ENCODE measurements at regions not wholly inside any gene's neighbourhood (a gene's known extent, or its start where the extent isn't known, plus 50 kb on each side); places are given as distances from the start of the nearest gene placed in this dataset.

DNA sequence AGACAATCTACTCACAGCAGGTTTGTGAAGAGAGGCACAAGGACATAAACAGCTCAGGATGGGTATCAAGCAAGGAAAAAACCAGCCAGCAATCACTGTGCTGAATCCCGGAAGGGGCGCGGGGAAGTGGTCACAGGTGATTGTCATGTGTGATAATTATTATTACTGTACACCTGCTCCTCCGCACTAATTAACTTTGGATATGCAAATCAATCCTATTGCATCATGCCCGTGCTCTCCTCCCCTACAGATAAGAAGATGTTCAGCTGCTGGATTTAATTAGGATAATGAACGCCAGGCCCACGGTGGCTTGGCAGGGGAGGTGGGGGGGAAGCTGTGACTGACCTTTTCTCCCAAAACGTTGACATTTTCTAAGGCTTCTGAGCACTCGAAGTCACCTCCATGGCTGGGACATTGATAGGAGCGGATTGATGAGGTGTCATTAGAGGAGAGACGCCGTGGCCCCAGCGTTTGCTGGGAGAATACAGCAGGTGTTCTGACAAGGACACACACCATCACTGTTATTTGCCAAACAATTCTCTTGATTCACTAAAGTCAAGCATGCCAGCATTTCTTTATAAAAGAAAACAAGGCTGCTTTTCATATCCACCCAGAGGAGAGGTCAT lies 160.3 kb upstream of the VRK2 start:
- no peak overlapping the region for H3K4me3 ChIP-seq (ENCODE audit: low read length in 3 of 3)
- H3K9me3 ChIP-seq (ENCODE audit: control insufficient read depth in 3 of 3, low read length in 3 of 3), result no peaks in the 10 kb centered on the region
- H3K9ac ChIP-seq (ENCODE audit: low read depth in 1 of 3, low read length in 3 of 3), result no peak overlapping the region
- H3K4me1 ChIP-seq (ENCODE audit: control insufficient read depth in 3 of 3, insufficient read depth in 3 of 3, low read length in 3 of 3), result no peaks in the 10 kb centered on the region
- no peak overlapping the region for H3K27ac ChIP-seq (ENCODE audit: low read depth, low read length)
- no peaks in the 10 kb centered on the region for H3K36me3 ChIP-seq (ENCODE audit: control insufficient read depth in 3 of 3, insufficient read depth in 3 of 3, low read length in 3 of 3)
- H3K27me3 ChIP-seq (ENCODE audit: control insufficient read depth in 3 of 3, insufficient read depth in 3 of 3, low read length in 3 of 3), result no peaks in the 10 kb centered on the region

- no peaks in the 10 kb centered on the region for H3K27me3 ChIP-seq (ENCODE audit: control insufficient read depth in 3 of 3, insufficient read depth in 3 of 3, low read length in 3 of 3)
- H3K27ac ChIP-seq (ENCODE audit: low read depth, low read length), result no peak overlapping the region
- H3K9me3 ChIP-seq (ENCODE audit: control insufficient read depth in 3 of 3, low read length in 3 of 3), result no peaks in the 10 kb centered on the region
- H3K9ac ChIP-seq (ENCODE audit: low read depth in 1 of 3, low read length in 3 of 3), result no peak overlapping the region
- H3K36me3 ChIP-seq (ENCODE audit: control insufficient read depth in 3 of 3, insufficient read depth in 3 of 3, low read length in 3 of 3), result no peaks in the 10 kb centered on the region
- H3K4me3 ChIP-seq (ENCODE audit: low read length in 3 of 3), result no peak overlapping the region
- no peaks in the 10 kb centered on the region for H3K4me1 ChIP-seq (ENCODE audit: control insufficient read depth in 3 of 3, insufficient read depth in 3 of 3, low read length in 3 of 3)
Observed at GRCh38 chr2:57888463-57888862, 158.1 kb upstream of the VRK2 start.

DNA sequence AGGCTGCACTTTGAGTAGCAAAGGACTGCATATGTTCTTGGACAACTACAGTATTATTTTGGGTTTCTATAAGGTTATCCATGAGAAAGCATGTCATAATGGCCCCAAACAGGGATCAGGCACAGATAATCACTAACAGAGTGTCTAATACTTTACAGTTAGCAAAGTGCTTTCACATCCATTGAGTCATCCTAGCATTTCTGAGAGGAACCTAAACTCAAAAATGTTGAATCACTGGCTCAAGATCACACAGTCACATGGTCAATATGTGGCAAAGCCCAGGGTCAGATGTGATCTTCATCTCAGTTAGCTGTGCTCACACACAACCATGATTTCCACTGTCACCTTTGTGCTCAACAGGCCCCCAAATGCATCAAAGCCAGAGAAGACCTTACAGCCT lies 156.1 kb upstream of the VRK2 start:
- no peaks in the 10 kb centered on the region for H3K9me3 ChIP-seq (ENCODE audit: control insufficient read depth in 3 of 3, low read length in 3 of 3)
- H3K27ac ChIP-seq (ENCODE audit: low read depth, low read length), result no peak overlapping the region
- no peak overlapping the region for H3K4me3 ChIP-seq (ENCODE audit: low read length in 3 of 3)
- H3K27me3 ChIP-seq (ENCODE audit: control insufficient read depth in 3 of 3, insufficient read depth in 3 of 3, low read length in 3 of 3), result no peaks in the 10 kb centered on the region
- no peaks in the 10 kb centered on the region for H3K4me1 ChIP-seq (ENCODE audit: control insufficient read depth in 3 of 3, insufficient read depth in 3 of 3, low read length in 3 of 3)
- no peak overlapping the region for H3K9ac ChIP-seq (ENCODE audit: low read depth in 1 of 3, low read length in 3 of 3)
- no peaks in the 10 kb centered on the region for H3K36me3 ChIP-seq (ENCODE audit: control insufficient read depth in 3 of 3, insufficient read depth in 3 of 3, low read length in 3 of 3)

DNA sequence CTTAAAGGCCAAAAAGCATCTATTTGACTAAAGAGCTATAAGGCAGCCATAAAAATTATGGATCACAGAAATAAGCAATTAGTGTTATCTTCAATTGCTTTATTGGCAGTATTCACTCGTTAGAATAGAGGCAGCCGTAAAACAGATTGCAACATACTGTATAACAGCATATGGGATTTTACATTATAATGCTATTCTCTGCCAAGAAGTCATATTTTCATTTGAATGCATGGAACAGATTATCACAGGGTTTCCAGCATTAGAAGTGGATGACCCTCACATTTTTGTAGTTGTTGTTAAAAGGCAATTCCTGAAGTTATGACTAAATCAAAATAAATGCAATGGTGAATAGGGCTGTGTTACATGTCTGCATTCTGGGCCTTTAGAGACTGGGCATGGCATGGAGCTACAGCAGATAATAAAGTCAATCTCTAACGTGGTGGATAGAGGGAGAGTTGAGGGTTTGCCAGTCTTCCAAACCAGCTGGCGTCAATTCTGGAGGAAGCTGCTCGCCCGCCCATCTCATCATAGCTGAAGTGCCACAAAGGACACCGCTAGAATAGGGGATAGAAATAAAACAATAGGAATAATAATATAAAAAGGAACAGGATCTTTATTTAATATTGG lies 155.4 kb upstream of the VRK2 start:
- H3K9me3 ChIP-seq (ENCODE audit: control insufficient read depth in 3 of 3, low read length in 3 of 3), result no peaks in the 10 kb centered on the region
- no peak overlapping the region for H3K9ac ChIP-seq (ENCODE audit: low read depth in 1 of 3, low read length in 3 of 3)
- no peak overlapping the region for H3K27ac ChIP-seq (ENCODE audit: low read depth, low read length)
- H3K4me1 ChIP-seq (ENCODE audit: control insufficient read depth in 3 of 3, insufficient read depth in 3 of 3, low read length in 3 of 3), result no peaks in the 10 kb centered on the region
- no peaks in the 10 kb centered on the region for H3K36me3 ChIP-seq (ENCODE audit: control insufficient read depth in 3 of 3, insufficient read depth in 3 of 3, low read length in 3 of 3)
- H3K4me3 ChIP-seq (ENCODE audit: low read length in 3 of 3), result no peak overlapping the region
- H3K27me3 ChIP-seq (ENCODE audit: control insufficient read depth in 3 of 3, insufficient read depth in 3 of 3, low read length in 3 of 3), result no peaks in the 10 kb centered on the region

DNA sequence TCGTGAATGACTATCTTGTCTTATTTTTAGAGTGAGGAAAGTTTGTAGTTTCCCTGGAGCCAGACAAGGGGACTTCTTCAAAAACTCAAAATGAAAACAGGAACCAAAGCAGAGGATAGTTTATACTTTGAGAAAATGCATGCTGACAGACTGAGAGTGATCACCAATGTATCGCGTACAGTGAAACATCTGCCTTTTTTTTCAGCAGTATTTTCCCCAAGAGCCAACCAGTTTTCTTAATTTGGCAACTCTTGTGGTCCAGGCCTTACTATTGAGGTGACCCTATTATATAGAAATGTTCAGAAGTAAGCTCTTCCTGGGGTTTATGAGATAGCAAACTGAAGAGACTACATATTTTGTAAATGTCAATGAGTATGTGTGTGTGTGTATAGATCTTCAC lies 153.7 kb upstream of the VRK2 start:
- no peaks in the 10 kb centered on the region for H3K27me3 ChIP-seq (ENCODE audit: control insufficient read depth in 3 of 3, insufficient read depth in 3 of 3, low read length in 3 of 3)
- H3K36me3 ChIP-seq (ENCODE audit: control insufficient read depth in 3 of 3, insufficient read depth in 3 of 3, low read length in 3 of 3), result no peaks in the 10 kb centered on the region
- H3K27ac ChIP-seq (ENCODE audit: low read depth, low read length), result no peak overlapping the region
- no peaks in the 10 kb centered on the region for H3K9me3 ChIP-seq (ENCODE audit: control insufficient read depth in 3 of 3, low read length in 3 of 3)
- H3K4me1 ChIP-seq (ENCODE audit: control insufficient read depth in 3 of 3, insufficient read depth in 3 of 3, low read length in 3 of 3), result no peaks in the 10 kb centered on the region
- no peak overlapping the region for H3K4me3 ChIP-seq (ENCODE audit: low read length in 3 of 3)
- no peak overlapping the region for H3K9ac ChIP-seq (ENCODE audit: low read depth in 1 of 3, low read length in 3 of 3)

GRCh38 chr2:57893347-57893746 lies 153.3 kb upstream of the VRK2 start:
- no peak overlapping the region for H3K4me3 ChIP-seq (ENCODE audit: low read length in 3 of 3)
- H3K9ac ChIP-seq (ENCODE audit: low read depth in 1 of 3, low read length in 3 of 3), result no peak overlapping the region
- no peak overlapping the region for H3K27ac ChIP-seq (ENCODE audit: low read depth, low read length)
- no peaks in the 10 kb centered on the region for H3K36me3 ChIP-seq (ENCODE audit: control insufficient read depth in 3 of 3, insufficient read depth in 3 of 3, low read length in 3 of 3)
- H3K4me1 ChIP-seq (ENCODE audit: control insufficient read depth in 3 of 3, insufficient read depth in 3 of 3, low read length in 3 of 3), result no peaks in the 10 kb centered on the region
- no peaks in the 10 kb centered on the region for H3K27me3 ChIP-seq (ENCODE audit: control insufficient read depth in 3 of 3, insufficient read depth in 3 of 3, low read length in 3 of 3)
- H3K9me3 ChIP-seq (ENCODE audit: control insufficient read depth in 3 of 3, low read length in 3 of 3), result no peaks in the 10 kb centered on the region

DNA sequence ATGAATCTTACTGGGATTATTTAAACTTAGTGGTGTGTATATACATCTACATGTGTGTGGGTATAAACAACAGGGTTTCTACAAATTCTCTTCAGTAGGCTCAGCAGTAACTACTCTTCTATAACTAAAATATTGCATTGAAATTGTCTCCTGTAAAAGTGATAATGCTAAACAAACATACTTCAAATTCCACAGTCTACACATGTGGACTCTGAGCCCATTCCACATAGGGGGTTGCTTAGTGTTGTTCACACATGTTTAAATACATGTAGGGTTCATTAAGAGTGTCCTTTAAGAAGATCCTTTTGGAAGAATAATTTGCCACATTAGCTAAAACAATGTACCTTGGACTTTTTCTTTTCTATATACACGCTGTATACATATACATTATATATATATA lies 152.8 kb upstream of the VRK2 start:
- Histone ChIP-seq H3K27me3 (ENCODE audit: control insufficient read depth in 3 of 3, insufficient read depth in 3 of 3, low read length in 3 of 3) (no peaks in the 10 kb centered on the region), H3K27ac (ENCODE audit: low read depth, low read length) (no peak overlapping the region), H3K9me3 (ENCODE audit: control insufficient read depth in 3 of 3, low read length in 3 of 3) (no peaks in the 10 kb centered on the region), H3K9ac (ENCODE audit: low read depth in 1 of 3, low read length in 3 of 3) (no peak overlapping the region), H3K36me3 (ENCODE audit: control insufficient read depth in 3 of 3, insufficient read depth in 3 of 3, low read length in 3 of 3) (no peaks in the 10 kb centered on the region), H3K4me3 (ENCODE audit: low read length in 3 of 3) (no peak overlapping the region), H3K4me1 (ENCODE audit: control insufficient read depth in 3 of 3, insufficient read depth in 3 of 3, low read length in 3 of 3) (no peaks in the 10 kb centered on the region)

DNA sequence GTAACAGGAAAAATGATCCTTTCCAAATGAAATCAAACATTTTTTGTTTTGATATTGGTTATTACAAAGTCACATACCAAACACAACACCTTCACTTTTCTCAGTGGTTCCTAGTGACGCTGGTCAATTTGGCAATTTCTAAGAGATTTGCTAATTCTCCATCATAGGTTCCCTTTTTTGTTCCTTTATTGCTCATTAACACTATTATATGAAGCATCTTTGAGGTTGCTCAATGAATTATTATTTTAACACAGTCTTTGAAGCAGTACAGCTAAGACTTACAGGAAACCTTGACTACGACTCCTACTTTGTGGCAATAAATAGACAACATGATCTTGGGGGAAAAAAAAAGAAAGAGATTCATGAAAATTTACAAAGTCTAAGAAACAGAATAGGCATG lies 152.2 kb upstream of the VRK2 start:
- no peaks in the 10 kb centered on the region for H3K36me3 ChIP-seq (ENCODE audit: control insufficient read depth in 3 of 3, insufficient read depth in 3 of 3, low read length in 3 of 3)
- no peak overlapping the region for H3K4me3 ChIP-seq (ENCODE audit: low read length in 3 of 3)
- no peaks in the 10 kb centered on the region for H3K9me3 ChIP-seq (ENCODE audit: control insufficient read depth in 3 of 3, low read length in 3 of 3)
- H3K4me1 ChIP-seq (ENCODE audit: control insufficient read depth in 3 of 3, insufficient read depth in 3 of 3, low read length in 3 of 3), result no peaks in the 10 kb centered on the region
- H3K27me3 ChIP-seq (ENCODE audit: control insufficient read depth in 3 of 3, insufficient read depth in 3 of 3, low read length in 3 of 3), result no peaks in the 10 kb centered on the region
- no peak overlapping the region for H3K27ac ChIP-seq (ENCODE audit: low read depth, low read length)
- H3K9ac ChIP-seq (ENCODE audit: low read depth in 1 of 3, low read length in 3 of 3), result no peak overlapping the region

GRCh38 chr2:57897920-57898319 lies 148.7 kb upstream of the VRK2 start:
- Histone ChIP-seq H3K27me3 (ENCODE audit: control insufficient read depth in 3 of 3, insufficient read depth in 3 of 3, low read length in 3 of 3) (no peaks in the 10 kb centered on the region), H3K36me3 (ENCODE audit: control insufficient read depth in 3 of 3, insufficient read depth in 3 of 3, low read length in 3 of 3) (no peaks in the 10 kb centered on the region), H3K27ac (ENCODE audit: low read depth, low read length) (no peak overlapping the region), H3K4me1 (ENCODE audit: control insufficient read depth in 3 of 3, insufficient read depth in 3 of 3, low read length in 3 of 3) (no peaks in the 10 kb centered on the region), H3K4me3 (ENCODE audit: low read length in 3 of 3) (no peak overlapping the region), H3K9me3 (ENCODE audit: control insufficient read depth in 3 of 3, low read length in 3 of 3) (no peaks in the 10 kb centered on the region), H3K9ac (ENCODE audit: low read depth in 1 of 3, low read length in 3 of 3) (no peak overlapping the region)

DNA sequence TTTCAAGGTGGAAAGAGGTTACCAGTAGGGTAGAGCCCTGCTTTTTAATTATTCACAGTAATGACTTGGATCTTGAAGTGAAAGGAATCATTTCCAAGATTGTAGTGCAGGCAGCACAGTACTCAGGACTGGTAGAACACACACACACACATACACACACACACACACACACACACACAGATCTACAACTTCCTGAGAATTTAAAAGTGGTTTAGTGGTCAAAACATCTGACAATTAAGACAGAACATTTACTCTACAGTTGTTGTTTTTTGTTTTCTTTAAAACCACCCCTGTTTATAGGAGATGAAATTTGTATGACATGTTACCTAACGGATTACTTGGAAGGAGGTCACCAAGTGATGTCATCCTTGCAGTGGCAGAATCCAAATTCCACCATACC lies 146.7 kb upstream of the VRK2 start:
- Histone ChIP-seq H3K36me3 (ENCODE audit: control insufficient read depth in 3 of 3, insufficient read depth in 3 of 3, low read length in 3 of 3) (no peaks in the 10 kb centered on the region), H3K4me1 (ENCODE audit: control insufficient read depth in 3 of 3, insufficient read depth in 3 of 3, low read length in 3 of 3) (no peaks in the 10 kb centered on the region), H3K9me3 (ENCODE audit: control insufficient read depth in 3 of 3, low read length in 3 of 3) (no peaks in the 10 kb centered on the region)

More for the DNA sequence above, 146.7 kb upstream of the VRK2 start:
- no peak overlapping the region for H3K9ac ChIP-seq (ENCODE audit: low read depth in 1 of 3, low read length in 3 of 3)
- H3K27me3 ChIP-seq (ENCODE audit: control insufficient read depth in 3 of 3, insufficient read depth in 3 of 3, low read length in 3 of 3), result no peaks in the 10 kb centered on the region
- no peak overlapping the region for H3K27ac ChIP-seq (ENCODE audit: low read depth, low read length)
- H3K4me3 ChIP-seq (ENCODE audit: low read length in 3 of 3), result no peak overlapping the region
